NCI-H1092 (cell line): ENCODE measurements at regions not wholly inside any gene's neighbourhood (a gene's known extent, or its start where the extent isn't known, plus 50 kb on each side); places are given as distances from the start of the nearest gene placed in this dataset.

ENCODE experiments used
- DNase-seq: peaks from one replicate; lab custom pipeline; 2025; lab: John Stamatoyannopoulos, UW

GRCh38 chr4:162640152-162640551, 476.4 kb upstream of the FSTL5 start:
- no peak for DNase-seq

GRCh38 chr4:162634390-162634789, 470.6 kb upstream of the FSTL5 start:
- no peak for DNase-seq

- no peak for DNase-seq
These were observed 458.9 kb upstream of the FSTL5 start for GRCh38 chr4:162622664-162623063.

- no peak for DNase-seq
These were observed 446.3 kb upstream of the FSTL5 start for GRCh38 chr4:162610116-162610515.

GRCh38 chr4:162586266-162586665, 422.5 kb upstream of the FSTL5 start:
- no peak for DNase-seq

GRCh38 chr4:162582180-162582579, 418.4 kb upstream of the FSTL5 start:
- no peak for DNase-seq

- DNase-seq = no peak
These were observed 401.9 kb upstream of the FSTL5 start for GRCh38 chr4:162565730-162566129.

GRCh38 chr4:162560073-162560472, 396.3 kb upstream of the FSTL5 start:
- DNase-seq = no peak

GRCh38 chr4:162557516-162558106, 393.8 kb upstream of the FSTL5 start:
- no peak for DNase-seq

- DNase-seq = no peak
These were observed 371.3 kb upstream of the FSTL5 start for GRCh38 chr4:162535121-162535520.

- DNase-seq = no peak
These were observed 359.4 kb upstream of the FSTL5 start for GRCh38 chr4:162523171-162523570.

- DNase-seq = no peak
These were observed 358.9 kb upstream of the FSTL5 start for GRCh38 chr4:162522724-162523123.

- DNase-seq = no peak
These were observed 347.1 kb upstream of the FSTL5 start for GRCh38 chr4:162510937-162511336.

- DNase-seq = no peak
These were observed 346.3 kb upstream of the FSTL5 start for GRCh38 chr4:162510115-162510514.

GRCh38 chr4:162509333-162509732, 345.5 kb upstream of the FSTL5 start:
- no peak for DNase-seq

GRCh38 chr4:162506253-162506652, 342.5 kb upstream of the FSTL5 start:
- DNase-seq = no peak

GRCh38 chr4:162503868-162504267, 340.1 kb upstream of the FSTL5 start:
- DNase-seq = no peak

- DNase-seq = no peak
These were observed 338.3 kb upstream of the FSTL5 start for GRCh38 chr4:162502109-162502508.

- DNase-seq = no peak
These were observed 335.7 kb upstream of the FSTL5 start for GRCh38 chr4:162499478-162499877.

- DNase-seq = no peak
These were observed 334.4 kb upstream of the FSTL5 start for GRCh38 chr4:162498168-162498567.

- peak; percentile 0 for DNase-seq
These were observed 333.9 kb upstream of the FSTL5 start for GRCh38 chr4:162497564-162498167.

GRCh38 chr4:162494935-162495334, 331.1 kb upstream of the FSTL5 start:
- DNase-seq = no peak

- no peak for DNase-seq
These were observed 321.7 kb upstream of the FSTL5 start for GRCh38 chr4:162485486-162485885.

GRCh38 chr4:162475246-162475645, 311.4 kb upstream of the FSTL5 start:
- no peak for DNase-seq
